Uterus (tissue), 2 donors: ENCODE measurements at regions not wholly inside any gene's neighbourhood (a gene's known extent, or its start where the extent isn't known, plus 50 kb on each side); places are given as distances from the start of the nearest gene placed in this dataset.

Source experiments
- CTCF ChIP-seq, 4 experiments: fragments of 200-600 bp in 2 of 4; fragments of 450-650 bp in 2 of 4; sonication (generic) in 2 of 4; IDR thresholded peaks; one replicate each; pipeline ENCODE4 v1.5.1; 2016 to 2019; ENCODE audit warnings: antibody characterized with exemption in 4 of 4, mild to moderate bottlenecking in 2 of 4, moderate library complexity in 1 of 4
- POLR2A ChIP-seq, 2 donors: fragments of 450-650 bp; IDR thresholded peaks; one replicate each; pipeline ENCODE4 v1.6.1; 2016; ENCODE audit warnings: antibody characterized with exemption in 2 of 2, mild to moderate bottlenecking in 1 of 2, moderate library complexity in 1 of 2

GRCh38 chr5:4882186-4882585, 257.9 kb upstream of the ADAMTS16 start:
- TF ChIP-seq CTCF (IDR thresholded peaks at IDR 0.05) (no peak), POLR2A (IDR thresholded peaks at IDR 0.05) (no peak)
